ENCODE measurements at regions not wholly inside any gene's neighbourhood (a gene's known extent, or its start where the extent isn't known, plus 50 kb on each side); places are given as distances from the start of the nearest gene placed in this dataset.

DNA sequence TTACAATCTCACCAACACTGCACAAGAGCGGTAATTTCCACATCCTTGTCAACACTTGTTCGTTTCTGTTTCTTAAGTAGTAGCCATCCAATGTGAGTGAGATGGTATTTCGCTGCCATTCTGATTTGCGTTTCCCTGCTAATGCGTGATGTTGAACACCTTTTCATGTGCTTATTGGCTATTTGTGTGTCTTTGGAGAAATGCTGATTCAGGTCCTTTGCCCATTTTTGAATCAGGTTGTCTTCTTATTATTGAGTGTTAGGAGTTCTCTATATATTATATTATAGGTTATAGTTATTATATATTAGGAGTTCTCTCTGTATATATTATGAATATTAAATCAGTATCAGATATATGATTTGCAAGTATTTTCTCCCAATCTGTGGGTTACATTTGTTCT is 59.9 kb upstream of the IRX4 start:
- DNase-seq: no peak

DNA sequence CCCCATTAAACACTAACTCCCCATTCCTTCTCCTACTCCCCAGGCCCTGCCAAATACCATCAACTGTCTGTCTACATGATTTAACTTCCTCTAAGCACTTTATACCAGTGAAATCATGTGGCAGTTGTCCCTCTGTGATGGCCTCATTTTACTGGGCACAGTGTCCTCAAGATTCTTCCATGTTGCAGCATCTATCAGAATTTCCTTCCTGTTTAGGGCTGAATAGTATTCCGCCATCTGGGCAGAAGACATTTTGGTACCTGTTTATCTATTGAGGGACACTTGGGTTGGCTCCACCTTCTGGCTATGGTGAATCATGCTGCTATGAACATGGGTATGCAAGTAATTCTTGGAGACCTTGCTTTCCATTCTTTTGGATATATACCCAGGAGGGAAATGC is 59.4 kb upstream of the IRX4 start:
- no peak for DNase-seq

GRCh38 chr5:1939256-1939655 is 56.5 kb upstream of the IRX4 start:
- no peak for DNase-seq

- DNase-seq: no peak
Measured at GRCh38 chr5:1938310-1939000, 55.7 kb upstream of the IRX4 start.

DNA sequence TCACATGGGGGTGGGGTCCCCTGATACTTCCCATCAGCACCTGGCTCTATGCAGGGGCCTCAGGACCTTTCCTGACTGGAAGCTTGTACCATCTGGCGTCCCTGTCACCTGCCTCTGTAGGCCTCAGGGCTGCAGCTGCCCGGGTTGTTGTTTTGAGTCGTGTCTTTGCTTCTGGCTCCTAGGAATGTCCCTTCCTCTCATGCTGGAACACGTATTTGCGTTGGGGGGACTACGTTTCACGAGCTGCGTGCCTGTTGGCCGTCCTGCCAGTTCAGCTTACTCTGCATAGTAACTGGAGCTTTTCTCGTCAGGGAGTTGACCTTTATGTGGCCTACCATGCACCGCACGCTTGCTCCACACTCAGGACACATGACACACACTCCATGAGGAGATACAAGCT is 54.9 kb upstream of the IRX4 start:
- DNase-seq: no peak

- no peak for DNase-seq
Measured at GRCh38 chr5:1936901-1937300, 54.2 kb upstream of the IRX4 start.

DNA sequence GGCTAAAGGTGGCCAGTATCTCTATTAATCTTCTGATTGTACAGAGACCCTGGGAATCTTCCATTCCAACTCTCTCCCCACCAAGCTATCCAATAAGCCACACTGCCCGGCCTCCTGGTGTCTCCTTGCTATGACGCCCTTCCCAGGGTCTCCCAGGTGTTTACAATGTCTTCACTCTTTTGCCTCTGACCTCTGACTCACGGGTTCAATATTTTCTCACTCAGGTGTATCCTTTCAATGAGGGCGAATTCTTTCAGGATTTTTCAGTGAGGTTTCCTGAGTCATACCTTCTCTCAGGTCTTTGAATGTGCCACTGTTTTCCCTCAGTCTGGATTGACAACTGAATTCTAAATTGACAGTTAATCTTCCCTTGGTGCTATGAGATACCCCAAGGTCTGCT is 53.7 kb upstream of the IRX4 start:
- DNase-seq: no peak

GRCh38 chr5:1934801-1935429 is 52.2 kb upstream of the IRX4 start:
- DNase-seq: no peak

DNA sequence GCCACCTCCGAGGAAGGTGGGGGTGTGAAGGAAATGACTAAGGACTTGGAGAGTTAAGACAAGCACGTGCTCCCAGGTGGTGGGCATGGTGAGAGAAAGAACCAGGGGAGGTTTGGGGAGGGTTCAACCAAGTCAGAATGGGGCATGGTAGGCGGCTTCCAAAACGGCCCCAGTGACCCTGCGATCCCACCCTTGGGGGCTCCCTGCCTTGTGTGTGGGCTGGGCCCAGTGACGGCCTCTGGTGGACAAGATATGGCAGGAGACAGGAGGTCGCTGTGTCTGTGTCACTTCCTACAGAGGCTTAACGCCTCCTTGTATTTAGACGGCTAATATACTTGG is 51.3 kb upstream of the IRX4 start:
- DNase-seq: no peak

- DNase-seq: no peak
Measured at GRCh38 chr5:1933364-1934055, 50.8 kb upstream of the IRX4 start.
